Erythroblast (primary cell): ENCODE measurements at regions not wholly inside any gene's neighbourhood (a gene's known extent, or its start where the extent isn't known, plus 50 kb on each side); places are given as distances from the start of the nearest gene placed in this dataset.

ENCODE experiments used
- GATA1 ChIP-seq: IDR thresholded peaks from 2 replicates; pipeline ENCODE4 v1.6.1; 2011; ENCODE audit warnings: low read depth, mild to moderate bottlenecking, control low read depth, low read length, moderate library complexity
- POLR2A ChIP-seq: IDR thresholded peaks from 2 replicates; pipeline ENCODE4 v1.6.1; 2011; ENCODE audit warnings: mild to moderate bottlenecking, low read length

GRCh38 chr9:698954-699353 lies 142.5 kb upstream of the DMRT1 start:
- TF ChIP-seq POLR2A, result no peak
- no peak for TF ChIP-seq GATA1
